OCI-LY1 (cell line): ENCODE measurements at regions not wholly inside any gene's neighbourhood (a gene's known extent, or its start where the extent isn't known, plus 50 kb on each side); places are given as distances from the start of the nearest gene placed in this dataset.

Experiments
- EZH2 ChIP-seq: fragments of 200-600 bp; sonication (generic), shearing (Covaris generic); IDR thresholded peaks from 2 replicates; pipeline ENCODE4 v1.8.0; 2017; ENCODE audit warnings: borderline replicate concordance, mixed run types, mild to moderate bottlenecking, antibody characterized with exemption, low read length, moderate library complexity, mixed read lengths
- TF ChIP-seq, protein P1 (sequence below): fragments of 200-600 bp; sonication (generic), shearing (Covaris generic); IDR thresholded peaks from 2 replicates; pipeline ENCODE4 v1.5.1; 2017; ENCODE audit warnings: mild to moderate bottlenecking, antibody characterized with exemption, low read length, moderate library complexity, mixed read lengths

DNA sequence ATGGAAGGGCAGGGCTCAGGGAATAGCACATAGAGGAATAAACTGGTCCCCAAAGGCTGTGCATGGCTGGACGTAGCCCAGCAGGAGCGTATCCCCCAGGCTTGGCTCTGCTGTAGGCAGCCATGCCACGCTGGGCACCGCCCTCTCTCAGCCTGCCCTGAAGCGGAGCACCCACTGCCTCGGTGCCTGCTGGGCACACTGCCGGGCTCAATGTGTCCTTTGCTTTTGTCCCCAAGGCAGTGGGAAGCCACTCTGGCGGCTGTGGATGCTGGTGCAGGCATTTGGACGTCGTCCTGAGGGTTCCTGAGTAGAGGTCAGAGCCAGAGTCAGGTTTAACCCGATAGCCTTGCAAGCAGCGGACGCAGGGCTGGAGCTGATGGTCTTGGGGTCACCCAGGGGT lies 141.0 kb downstream of the ENGASE start:
- TF ChIP-seq, protein P1, sequence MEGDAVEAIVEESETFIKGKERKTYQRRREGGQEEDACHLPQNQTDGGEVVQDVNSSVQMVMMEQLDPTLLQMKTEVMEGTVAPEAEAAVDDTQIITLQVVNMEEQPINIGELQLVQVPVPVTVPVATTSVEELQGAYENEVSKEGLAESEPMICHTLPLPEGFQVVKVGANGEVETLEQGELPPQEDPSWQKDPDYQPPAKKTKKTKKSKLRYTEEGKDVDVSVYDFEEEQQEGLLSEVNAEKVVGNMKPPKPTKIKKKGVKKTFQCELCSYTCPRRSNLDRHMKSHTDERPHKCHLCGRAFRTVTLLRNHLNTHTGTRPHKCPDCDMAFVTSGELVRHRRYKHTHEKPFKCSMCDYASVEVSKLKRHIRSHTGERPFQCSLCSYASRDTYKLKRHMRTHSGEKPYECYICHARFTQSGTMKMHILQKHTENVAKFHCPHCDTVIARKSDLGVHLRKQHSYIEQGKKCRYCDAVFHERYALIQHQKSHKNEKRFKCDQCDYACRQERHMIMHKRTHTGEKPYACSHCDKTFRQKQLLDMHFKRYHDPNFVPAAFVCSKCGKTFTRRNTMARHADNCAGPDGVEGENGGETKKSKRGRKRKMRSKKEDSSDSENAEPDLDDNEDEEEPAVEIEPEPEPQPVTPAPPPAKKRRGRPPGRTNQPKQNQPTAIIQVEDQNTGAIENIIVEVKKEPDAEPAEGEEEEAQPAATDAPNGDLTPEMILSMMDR = no peak
- no peak for TF ChIP-seq EZH2
